ENCODE measurements at regions not wholly inside any gene's neighbourhood (a gene's known extent, or its start where the extent isn't known, plus 50 kb on each side); places are given as distances from the start of the nearest gene placed in this dataset.

DNA sequence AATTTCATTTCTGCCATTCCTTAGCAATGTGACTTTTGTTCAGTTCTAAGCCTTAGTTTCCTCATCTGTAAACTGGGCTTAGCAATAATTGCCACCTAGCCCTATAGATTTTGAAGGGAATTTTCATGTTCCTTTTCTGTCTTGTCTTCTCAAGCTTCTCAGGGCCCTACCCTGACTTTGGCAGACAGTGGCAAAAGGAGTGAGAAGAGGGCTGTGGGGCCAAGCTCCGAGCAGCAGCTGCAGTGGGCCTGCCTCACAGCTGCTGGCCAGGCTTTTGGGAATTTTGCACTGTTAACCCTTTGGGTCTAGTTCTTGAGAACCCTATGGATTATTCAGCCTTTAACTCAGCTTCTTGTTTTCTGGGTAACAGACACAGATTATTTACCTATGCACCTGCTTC is 67.6 kb upstream of the IGSF1 start:
- no peak for FAIRE-seq
- no peak for ATAC-seq
- TF ChIP-seq TBL1XR1 (IDR thresholded peaks at IDR 0.05; ENCODE audit: low read depth, low read length) (no peak), FOXK2 (IDR thresholded peaks at IDR 0.05) (no peak), KLF5 (IDR thresholded peaks at IDR 0.05; ENCODE audit: partially characterized antibody) (no peak), FOS (IDR thresholded peaks at IDR 0.05; ENCODE audit: borderline replicate concordance, extremely low read depth, insufficient read length) (no peak), JUNB (IDR thresholded peaks at IDR 0.05) (no peak), BCL11A (IDR thresholded peaks at IDR 0.05; ENCODE audit: low read depth, low read length) (no peak), CREM (IDR thresholded peaks at IDR 0.05; ENCODE audit: low read depth) (no peak), RBBP5 (conservative IDR thresholded peaks at IDR 0.05) (no peak), MTA3 (IDR thresholded peaks at IDR 0.05; ENCODE audit: borderline replicate concordance, low read length) (no peak), JUND (IDR thresholded peaks at IDR 0.05; ENCODE audit: low read depth, low read length) (no peak), ZBED1 (IDR thresholded peaks at IDR 0.05; ENCODE audit: borderline replicate concordance) (no peak), TARDBP (IDR thresholded peaks at IDR 0.05; ENCODE audit: borderline replicate concordance) (no peak), GATAD2B (conservative IDR thresholded peaks at IDR 0.05; ENCODE audit: low read depth) (no peak), NR2F1 (conservative IDR thresholded peaks at IDR 0.05) (no peak), NRF1 (conservative IDR thresholded peaks at IDR 0.05; ENCODE audit: low read depth, low read length) (no peak), NR2C1 (IDR thresholded peaks at IDR 0.05) (no peak), RB1 (IDR thresholded peaks at IDR 0.05; ENCODE audit: borderline replicate concordance) (no peak), RFX5 (IDR thresholded peaks at IDR 0.05; ENCODE audit: low read depth, low read length) (no peak)
- TF ChIP-seq, protein P1, sequence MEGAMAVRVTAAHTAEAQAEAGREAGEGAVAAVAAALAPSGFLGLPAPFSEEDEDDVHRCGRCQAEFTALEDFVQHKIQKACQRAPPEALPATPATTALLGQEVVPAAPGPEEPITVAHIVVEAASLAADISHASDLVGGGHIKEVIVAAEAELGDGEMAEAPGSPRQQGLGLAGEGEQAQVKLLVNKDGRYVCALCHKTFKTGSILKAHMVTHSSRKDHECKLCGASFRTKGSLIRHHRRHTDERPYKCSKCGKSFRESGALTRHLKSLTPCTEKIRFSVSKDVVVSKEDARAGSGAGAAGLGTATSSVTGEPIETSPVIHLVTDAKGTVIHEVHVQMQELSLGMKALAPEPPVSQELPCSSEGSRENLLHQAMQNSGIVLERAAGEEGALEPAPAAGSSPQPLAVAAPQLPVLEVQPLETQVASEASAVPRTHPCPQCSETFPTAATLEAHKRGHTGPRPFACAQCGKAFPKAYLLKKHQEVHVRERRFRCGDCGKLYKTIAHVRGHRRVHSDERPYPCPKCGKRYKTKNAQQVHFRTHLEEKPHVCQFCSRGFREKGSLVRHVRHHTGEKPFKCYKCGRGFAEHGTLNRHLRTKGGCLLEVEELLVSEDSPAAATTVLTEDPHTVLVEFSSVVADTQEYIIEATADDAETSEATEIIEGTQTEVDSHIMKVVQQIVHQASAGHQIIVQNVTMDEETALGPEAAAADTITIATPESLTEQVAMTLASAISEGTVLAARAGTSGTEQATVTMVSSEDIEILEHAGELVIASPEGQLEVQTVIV (IDR thresholded peaks at IDR 0.05; ENCODE audit: borderline replicate concordance, partially characterized antibody) = no peak
- RAD21 ChIA-PET (ENCODE audit: unreplicated experiment) = no interaction called here
- intact Hi-C loops (cut with micrococcal nuclease; ENCODE audit: unreplicated experiment) = no loop called here
- SMC1A ChIA-PET (ENCODE audit: uncharacterized antibody, unreplicated experiment) = interaction anchor here (0.8 to 1.5 kb wide), 2 partner anchors 9 to 212 kb away, joined by 3 read pairs; no protein-coding TSS in a partner anchor
- CTCF ChIA-PET = no interaction called here
- H2AFZ ChIP-seq (ENCODE audit: control insufficient read depth, low read depth, low read length) = no peak overlapping the region
- POLR2A ChIA-PET = no interaction called here
- H3K27ac ChIP-seq (ENCODE audit: control insufficient read depth, insufficient read depth) = no peak overlapping the region
- in situ Hi-C loops (cut with MboI) = no loop called here
- H3K79me2 ChIP-seq (ENCODE audit: control insufficient read depth, insufficient read depth, low read length) = no peaks in the 10 kb centered on the region
- DNase-seq (ENCODE audit: low read depth, low spot score) = no peak
- no peaks in the 10 kb centered on the region for H3K36me3 ChIP-seq (ENCODE audit: control insufficient read depth in 2 of 2, insufficient read depth in 2 of 2, low read length in 1 of 2)
- H3K9me3 ChIP-seq (replicated peaks; ENCODE audit: control insufficient read depth, insufficient read depth, low read length) = no peaks in the 10 kb centered on the region
- WGBS (ENCODE audit: insufficient coverage, insufficient replicate concordance, low lambda C conversion rate, missing lambda C conversion rate) = 0% methylated on average over 1 of the region's 1 CpG
- H3K4me1 ChIP-seq (ENCODE audit: control insufficient read depth, insufficient read depth, low read length) = no peaks in the 10 kb centered on the region
- H3K9ac ChIP-seq (ENCODE audit: control insufficient read depth, insufficient read depth, low read length) = no peak overlapping the region
- no TSS peak for BruUV-seq (replicated peaks)
- no peak overlapping the region for H3K4me3 ChIP-seq
- no peaks in the 10 kb centered on the region for H3K27me3 ChIP-seq (replicated peaks in 1 of 2; ENCODE audit: control insufficient read depth in 2 of 2, insufficient read depth in 2 of 2, low read length in 1 of 2)
- H3K4me2 ChIP-seq (ENCODE audit: control insufficient read depth, insufficient read depth) = no peak overlapping the region
- H4K20me1 ChIP-seq (ENCODE audit: control insufficient read depth, insufficient read depth) = no peaks in the 10 kb centered on the region

Measured in GM12878 (cell line).